ENCODE measurements at regions not wholly inside any gene's neighbourhood (a gene's known extent, or its start where the extent isn't known, plus 50 kb on each side); places are given as distances from the start of the nearest gene placed in this dataset.

DNA sequence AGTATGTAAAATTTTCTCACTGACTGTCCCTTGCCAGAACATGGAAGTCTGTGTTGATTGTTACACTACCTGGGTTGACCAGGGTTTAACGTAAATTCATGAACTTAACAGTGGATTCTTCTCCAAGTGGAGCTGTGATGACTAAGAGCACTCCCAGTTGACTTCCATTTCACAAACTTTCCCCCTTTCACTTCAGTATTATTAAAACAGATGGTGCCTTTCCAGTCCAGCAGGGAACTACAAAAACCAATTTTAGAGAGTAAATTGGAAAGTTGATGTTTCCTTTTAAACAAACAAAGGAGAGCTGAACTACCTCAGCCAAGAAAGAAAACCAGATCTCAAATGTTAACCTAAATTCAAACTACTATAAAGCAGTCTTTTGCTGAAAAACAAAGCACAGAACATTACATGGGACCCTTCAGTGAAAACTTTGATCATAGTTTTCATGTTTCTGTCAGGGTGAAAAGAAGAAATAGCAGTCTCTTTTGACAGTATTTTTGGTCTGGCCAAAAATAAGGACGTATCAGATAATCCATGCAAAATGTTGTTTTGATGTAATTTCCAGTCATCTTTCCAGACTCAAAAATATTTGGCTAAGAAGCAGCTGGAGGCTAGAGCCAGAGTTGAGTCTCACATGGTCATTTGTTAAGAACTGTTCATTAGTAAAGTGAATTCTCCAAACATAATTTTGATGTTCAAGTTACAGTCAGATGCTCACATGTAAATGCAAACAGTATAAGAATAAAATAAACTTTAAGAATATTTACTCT lies 479.9 kb upstream of the AKR1E2 start:
- no peak for DNase-seq (ENCODE audit: low read depth in 2 of 2)

DNA sequence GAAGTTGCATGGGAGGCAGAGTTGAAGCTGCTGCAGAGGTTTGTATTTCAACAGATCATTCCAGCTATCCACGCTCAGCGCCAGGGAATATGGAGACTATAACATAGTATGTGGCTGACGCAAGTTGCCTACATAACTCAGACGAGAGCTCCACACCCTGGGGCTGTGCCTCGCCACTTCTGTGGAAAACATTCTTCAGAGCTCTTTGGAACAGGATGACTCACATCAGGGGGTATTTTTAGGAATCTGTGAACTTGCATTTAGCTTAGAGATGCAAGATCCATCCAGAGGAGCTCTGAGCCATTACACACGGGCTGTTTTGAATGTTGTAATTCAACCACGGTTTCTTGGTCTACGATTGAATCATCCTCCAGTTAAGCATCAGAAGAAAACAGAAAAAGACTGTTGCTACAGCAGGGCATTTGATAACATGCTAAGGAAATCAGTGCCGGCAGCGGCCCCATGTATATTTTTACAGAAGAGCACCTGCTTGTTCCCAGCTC lies 481.5 kb upstream of the AKR1E2 start:
- DNase-seq (ENCODE audit: low read depth in 2 of 2) = peak; percentile 17 to 24

DNA sequence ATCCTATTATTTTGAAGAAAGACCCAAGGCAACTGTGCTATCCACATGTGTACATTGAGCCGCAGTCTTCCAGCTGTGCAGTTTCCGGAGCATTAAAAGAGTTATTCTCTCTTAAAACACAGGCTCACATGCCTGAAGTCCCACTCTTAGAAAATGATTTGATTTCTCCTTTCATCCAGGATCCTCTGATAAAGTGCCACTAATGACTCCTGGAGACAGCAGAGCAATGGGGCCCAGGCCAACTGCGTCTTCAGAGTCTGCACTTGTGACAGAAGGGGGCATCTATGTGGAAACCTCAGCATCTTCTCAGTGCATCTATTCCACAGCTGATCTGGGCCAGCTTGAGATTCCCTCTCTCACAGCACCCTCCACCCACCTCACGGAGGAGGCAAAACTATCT lies 482.1 kb upstream of the AKR1E2 start:
- DNase-seq (ENCODE audit: low read depth in 2 of 2) = no peak

DNA sequence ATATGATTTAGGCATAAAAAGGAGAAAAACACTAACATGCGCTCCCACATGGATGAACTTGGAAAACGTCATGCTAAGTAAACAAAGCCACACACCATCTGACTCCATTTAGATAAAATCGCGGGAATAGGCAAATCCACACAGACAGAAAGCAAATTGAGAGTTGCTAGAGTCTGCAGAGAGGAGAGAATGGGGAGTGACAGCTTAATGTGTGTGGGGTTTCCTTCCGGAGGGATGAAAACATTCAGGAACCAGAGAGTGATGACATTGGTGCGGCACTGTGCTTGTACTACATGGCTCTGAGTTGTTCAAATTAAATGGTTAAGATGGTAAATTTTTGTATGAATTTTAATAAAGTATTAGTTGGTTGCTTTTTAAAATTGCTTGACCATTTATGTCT lies 482.9 kb upstream of the AKR1E2 start:
- no peak for DNase-seq (ENCODE audit: low read depth in 2 of 2)

DNA sequence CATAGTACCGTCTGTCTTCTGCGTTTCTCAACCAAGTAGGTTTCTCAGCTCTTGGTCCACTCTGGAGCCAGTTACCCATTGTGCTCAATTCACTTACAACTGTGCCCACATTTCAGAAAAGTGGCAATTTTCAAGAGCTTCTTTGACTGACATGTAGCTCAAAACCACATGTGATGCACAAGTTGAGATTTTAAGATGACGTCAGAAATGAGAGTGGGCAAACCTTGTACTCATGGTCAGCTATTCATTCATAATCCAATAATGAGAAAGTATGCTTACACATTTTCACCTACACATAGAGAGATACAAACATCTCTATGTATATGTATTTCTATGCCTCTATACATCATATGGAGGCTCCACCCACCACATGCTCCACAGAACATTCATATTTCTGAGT lies 487.2 kb upstream of the AKR1E2 start:
- DNase-seq (ENCODE audit: low read depth in 2 of 2) = no peak

DNA sequence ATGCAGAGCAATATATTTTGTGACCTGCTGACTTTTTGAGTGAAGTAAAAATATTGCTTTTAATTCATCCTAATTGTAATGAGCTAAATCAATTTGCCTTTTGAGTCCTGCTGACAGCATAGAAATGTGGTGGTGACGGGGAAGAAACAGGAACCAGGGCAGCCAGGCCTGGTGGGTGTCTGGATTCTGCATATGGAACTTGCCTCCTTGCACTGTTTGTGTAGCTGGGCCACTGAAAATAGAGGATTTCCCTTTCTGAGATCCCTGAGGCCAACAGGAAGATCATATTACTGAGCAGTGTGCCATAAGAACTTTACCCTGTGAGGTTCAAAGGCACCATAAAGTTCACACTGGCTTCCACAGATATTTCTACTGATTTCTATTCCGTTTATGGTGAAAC lies 488.4 kb upstream of the AKR1E2 start:
- DNase-seq (ENCODE audit: low read depth in 2 of 2) = no peak

DNA sequence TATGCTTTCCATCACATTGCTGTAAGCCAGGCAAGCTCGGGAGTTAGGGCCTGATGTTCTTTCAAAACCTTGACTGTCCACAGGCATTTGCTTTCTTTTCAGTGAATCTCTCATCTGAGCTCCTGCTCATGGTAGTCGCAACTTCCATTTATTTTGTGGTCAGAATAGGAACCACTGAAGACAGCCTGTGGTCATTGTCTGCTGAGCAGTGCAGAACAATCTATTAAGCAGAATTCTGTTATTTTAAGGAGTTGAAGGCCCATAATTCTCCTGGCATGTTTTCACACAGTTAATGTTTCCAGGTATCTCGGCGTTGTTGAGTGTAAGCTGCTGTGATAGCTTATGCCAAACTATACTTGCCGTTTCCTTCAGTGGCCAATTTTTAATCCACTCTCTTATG lies 491.1 kb upstream of the AKR1E2 start:
- no peak for DNase-seq (ENCODE audit: low read depth in 2 of 2)

DNA sequence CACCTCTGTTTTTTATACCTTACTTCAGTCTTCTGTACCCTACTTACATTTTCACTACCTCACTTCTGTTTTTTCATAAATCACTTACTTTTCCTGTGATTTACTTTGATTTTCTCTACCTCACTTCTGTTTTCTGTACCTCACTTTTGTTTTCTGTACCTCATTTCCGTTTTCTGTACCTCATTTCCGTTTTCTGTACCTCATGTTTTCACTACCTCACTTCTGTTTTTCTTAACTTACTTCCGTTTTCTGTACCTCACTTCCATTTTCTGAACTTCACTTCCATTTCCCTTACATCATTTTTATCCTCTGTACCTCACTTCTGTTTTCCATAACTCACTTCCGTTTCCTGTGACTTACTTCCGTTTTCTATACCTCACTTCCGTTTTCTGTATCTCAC lies 492.0 kb upstream of the AKR1E2 start:
- DNase-seq (ENCODE audit: low read depth in 2 of 2) = no peak

DNA sequence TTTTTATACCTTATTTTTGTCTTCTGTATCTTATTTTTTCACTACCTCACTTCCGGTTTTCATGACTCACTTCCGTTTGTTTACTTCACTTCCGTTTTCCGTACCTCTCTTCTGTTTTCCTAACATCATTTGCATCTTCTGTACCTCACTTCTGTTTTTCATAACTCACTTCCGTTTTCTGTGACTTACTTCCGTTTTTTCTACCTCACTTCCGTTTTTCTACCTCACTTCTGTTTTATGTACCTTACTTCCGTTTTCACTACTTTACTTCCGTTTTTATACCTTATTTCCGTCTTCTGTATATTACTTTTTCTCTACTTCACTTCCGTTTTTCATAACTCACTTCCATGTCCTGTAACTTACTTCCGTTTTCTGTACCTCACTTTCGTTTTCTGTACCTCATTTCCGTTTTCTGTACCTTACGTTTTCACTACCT lies 492.5 kb upstream of the AKR1E2 start:
- no peak for DNase-seq (ENCODE audit: low read depth in 2 of 2)

DNA sequence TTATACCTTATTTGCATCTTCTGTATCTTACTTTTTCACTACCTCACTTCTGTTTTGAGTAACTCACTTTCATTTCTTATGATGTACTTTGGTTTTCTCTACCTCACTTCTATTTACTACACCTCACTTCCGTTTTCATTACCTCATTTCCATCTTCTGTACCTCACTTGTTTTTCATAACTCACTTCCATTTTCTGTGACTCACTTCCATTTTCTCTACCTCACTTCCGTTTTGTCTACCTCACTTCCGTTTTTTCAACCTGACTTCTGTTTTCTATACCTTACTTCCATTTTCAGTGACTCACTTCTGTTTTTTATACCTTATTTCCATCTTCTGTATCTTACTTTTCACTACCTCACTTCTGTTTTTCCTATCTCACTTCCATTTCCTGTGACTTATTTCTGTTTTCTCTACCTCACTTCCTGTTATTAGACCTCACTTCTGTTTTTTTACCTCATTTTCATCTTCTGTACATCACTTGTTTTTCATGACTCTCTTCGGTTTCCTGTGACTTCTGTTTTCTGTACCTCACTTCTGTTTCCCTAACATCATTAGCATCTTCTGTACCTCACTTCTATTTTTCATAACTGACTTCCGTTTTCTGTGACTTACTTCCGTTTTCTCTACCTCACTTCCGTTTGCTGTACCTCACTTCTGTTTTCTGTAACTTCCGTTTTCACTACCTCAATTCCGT lies 493.1 kb upstream of the AKR1E2 start:
- no peak for DNase-seq (ENCODE audit: low read depth in 2 of 2)

DNA sequence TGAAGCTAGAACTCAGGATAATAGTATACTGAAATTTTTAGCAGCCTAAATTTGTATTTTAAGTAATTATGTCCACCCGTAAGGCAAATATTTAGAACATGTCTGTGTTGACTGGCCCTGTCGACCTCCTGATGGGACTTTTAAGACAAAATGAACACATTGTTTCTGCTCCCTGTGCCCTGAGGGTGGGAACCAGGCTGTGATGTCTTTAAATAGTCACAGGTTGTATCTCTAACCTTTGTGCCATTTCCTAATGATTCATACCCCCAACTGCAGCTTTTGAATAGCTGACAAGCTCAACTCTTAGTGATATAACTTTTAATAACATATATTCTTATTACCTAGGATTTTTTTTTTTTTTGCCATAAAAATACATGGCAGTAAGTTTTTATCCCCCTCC lies 494.9 kb upstream of the AKR1E2 start:
- no peak for DNase-seq (ENCODE audit: low read depth in 2 of 2)

DNA sequence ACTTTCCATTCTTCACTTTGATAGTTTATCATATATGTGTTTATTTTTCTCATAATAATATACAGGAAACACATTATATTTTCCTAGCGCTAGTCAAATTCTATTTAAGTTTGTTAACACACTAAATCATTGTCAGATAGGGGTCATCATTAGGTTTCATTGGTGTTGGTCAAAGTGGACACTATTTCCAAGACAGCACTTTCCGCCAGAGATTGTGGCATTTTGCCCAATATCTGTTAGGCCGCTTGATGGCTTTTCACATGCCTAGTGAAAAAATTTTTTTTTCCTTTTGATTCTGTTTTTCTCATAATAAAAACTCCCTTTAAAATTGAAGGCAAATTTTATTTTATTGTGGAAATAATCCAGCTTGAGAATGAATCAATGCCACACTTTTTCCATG lies 495.4 kb upstream of the AKR1E2 start:
- no peak for DNase-seq (ENCODE audit: low read depth in 2 of 2)

DNA sequence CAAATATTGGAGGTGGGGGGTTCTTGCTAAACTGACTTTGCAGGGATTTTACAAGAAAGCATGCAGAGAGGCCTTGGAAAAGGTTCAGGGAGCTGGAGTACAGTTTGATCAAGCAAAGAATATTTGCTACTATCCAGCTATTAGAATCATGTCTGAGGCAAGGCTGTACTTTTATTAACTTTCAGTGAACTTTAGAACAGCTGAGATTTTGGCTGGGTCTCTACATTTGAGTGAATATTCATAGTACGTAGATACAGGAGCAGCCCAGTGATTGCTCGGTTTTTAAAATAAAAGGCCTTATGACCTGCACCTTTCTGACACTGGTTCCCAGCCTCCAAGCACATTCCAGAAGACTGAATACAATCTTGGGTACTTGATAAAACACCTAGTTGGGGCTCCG lies 496.8 kb upstream of the AKR1E2 start:
- DNase-seq (ENCODE audit: low read depth in 2 of 2) = no peak

DNA sequence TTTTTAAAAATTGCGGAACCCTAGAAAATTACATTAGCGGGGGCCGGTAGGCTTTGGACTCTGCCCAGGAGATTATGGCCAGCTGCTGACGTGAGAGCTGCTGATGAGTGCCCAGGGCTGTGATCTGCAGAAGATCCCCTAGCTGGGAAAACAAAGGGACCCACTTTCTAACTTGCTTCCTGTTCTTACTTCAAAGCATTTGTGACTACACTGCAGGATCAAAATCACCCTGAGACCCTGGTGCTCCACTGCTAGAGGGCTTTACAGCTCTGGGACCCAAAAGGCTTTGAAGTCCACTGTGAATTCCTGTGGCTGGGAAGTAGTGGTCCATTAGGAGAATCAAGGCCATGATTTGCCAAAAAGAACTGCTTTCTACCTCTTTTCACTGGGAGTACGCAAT lies 499.4 kb upstream of the AKR1E2 start:
- DNase-seq (ENCODE audit: low read depth in 2 of 2) = no peak

DNA sequence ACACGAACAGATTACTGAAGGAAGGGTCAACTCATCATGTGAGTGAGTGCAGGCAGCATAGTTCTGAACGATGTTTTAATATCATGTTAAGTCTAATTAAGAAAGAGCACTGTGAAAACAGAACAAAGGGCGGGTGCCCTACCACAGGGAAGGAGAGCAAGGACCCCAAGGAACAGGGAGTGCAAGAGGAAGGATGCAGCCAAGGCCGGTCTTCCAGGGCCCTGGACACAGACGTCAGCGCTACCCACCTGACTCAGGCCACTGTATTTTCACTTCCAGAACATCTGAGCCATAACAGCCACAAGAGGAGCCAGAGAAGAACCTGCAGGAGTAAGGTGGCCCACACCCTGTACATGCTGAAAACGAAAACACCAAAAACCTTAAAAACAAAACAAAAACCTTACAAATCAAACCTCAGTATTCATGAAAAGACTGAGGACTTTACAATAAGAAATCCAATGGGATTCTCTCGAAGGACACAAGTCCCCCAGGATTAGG lies 506.1 kb upstream of the AKR1E2 start:
- DNase-seq (ENCODE audit: low read depth in 2 of 2) = no peak

DNA sequence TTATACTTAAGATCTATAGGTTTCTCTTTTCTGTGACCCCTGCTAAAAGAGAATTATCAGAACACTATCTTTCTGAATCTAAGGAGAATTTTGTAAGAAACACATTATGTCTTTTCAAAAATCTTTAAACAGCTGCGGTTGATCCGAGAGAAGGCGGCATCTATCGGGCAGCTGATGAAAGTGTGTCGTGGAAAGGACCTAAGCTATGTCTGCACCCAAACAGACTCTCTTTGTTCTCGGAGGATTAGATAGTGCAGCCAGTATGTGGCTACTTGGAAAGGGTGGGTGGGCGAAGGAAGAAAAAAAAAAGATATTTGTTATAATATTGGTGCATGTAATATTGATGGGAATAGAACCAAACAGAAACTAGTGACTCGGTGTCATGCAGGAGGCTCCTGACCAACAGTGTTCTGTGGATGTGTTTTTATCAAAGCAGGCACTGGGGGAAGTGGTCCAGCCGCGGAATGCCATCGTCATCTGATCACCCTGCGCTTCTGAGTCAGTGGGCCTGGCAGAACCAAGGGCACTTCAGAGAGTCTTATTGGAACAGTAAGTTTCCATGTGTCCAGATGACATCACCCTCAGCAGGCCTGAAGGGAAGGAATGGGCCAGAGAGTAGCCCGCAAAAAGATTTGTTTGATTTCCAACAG lies 509.7 kb upstream of the AKR1E2 start:
- no peak for DNase-seq (ENCODE audit: low read depth in 2 of 2)

DNA sequence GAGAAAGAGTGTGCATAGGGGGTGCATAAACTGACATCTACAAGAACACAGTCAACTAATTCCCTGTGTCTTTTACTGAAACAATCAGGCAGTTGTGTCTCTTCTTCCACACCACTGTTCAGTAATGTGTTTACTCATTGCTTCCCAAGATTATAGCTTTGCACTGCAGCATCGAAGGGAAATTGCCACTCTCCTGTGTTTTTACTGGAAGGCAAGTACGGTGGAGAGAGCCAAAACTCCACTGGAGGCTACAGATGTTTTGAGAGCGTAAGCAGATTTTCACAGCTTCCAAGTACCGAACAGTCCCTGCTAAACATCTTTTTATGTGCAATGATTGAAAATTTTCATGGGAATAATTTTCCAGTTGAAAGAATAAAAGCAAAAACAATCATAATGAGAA lies 510.5 kb upstream of the AKR1E2 start:
- no peak for DNase-seq (ENCODE audit: low read depth in 2 of 2)

DNA sequence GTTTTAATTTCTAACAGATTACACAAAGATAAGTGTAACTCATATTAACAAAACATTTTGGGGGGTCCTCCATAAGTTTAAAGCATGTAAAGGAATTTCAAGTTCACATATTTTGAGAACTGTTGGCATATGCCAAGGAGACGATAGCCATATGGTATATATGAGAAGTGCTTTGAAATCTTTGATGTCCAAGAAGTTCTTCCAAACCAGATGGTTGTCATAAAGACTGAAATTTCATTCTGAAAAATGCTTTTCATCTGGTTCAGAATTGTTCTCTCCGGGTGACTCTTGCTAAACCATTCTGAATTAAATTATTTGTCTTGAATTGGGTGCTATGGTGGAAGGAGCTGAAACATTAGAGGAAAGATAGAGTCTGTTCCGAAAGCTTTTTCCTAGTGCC lies 513.0 kb upstream of the AKR1E2 start:
- DNase-seq (ENCODE audit: low read depth in 2 of 2) = no peak

DNA sequence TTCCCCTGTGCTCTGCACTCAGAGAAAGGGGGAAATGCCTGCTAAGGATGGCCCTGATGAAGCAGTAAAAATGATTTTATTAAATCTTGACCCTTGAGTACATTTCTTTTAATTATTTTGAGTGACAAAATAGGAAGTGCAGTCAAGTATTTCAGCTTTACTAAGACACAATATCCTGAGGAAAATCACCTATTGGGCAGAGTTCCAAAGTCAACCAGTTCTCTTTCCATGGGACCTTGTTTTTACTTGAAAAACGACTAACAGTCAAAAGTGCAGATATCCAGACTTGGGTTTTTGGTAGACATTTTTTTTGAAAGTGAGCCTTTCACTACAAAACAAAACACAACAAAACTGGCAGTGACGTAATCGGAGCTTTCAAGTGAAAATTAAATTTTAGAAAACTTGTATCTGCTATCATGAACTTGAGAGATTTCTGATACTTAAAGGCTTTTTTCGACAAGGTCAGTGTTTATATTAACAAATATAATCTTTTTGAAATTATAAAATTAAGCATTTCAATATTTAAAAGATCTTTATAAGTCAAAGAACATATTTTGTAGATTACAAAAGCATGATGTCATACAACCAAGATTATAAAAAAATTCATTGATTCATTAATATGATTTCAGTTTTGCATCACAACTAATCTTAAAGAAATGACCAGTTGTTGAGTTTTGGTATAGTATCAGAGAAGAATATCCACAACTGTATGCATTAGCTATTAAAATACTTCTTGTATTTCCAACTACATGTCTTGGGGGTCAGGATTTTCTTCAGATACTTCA lies 513.8 kb upstream of the AKR1E2 start:
- no peak for DNase-seq (ENCODE audit: low read depth in 2 of 2)

DNA sequence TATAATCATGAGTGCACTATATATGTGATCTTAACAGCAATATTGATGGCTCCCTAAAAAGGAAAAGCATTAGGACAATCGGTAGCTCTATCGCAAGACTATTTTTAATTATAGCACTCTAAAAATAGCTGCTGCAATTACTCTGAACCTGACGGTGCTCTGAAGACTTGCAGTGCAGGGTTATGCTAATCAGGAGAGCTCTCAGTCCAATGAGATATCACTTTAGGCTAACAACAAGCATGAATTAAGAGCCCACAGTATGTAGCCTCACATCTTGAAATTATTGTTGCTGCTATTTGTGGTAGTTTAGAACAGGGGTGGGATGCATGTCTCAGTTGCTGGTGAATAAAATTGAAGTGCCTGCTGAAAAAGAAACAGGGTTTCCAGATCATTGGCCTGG lies 515.8 kb upstream of the AKR1E2 start:
- no peak for DNase-seq (ENCODE audit: low read depth in 2 of 2)

DNA sequence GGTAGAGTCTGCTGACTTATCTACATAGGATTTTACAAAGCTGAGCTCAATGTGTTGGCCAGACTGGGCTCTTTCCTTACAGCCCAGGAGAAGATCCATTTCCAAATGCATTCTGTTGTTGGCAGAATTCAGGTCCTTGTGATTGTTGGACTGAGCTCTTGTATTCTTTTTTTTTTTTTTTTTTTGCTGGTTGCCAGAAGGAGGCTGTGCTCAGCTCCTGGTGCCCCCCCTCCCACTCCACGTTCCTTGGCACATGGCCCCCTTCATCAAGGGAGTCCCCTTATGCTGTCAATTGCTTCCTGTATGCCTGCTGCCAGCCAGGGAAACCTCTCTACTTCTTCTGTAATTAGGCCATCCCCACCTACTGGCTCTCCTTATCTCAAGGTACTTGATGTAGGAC lies 518.1 kb upstream of the AKR1E2 start:
- no peak for DNase-seq (ENCODE audit: low read depth in 2 of 2)

DNA sequence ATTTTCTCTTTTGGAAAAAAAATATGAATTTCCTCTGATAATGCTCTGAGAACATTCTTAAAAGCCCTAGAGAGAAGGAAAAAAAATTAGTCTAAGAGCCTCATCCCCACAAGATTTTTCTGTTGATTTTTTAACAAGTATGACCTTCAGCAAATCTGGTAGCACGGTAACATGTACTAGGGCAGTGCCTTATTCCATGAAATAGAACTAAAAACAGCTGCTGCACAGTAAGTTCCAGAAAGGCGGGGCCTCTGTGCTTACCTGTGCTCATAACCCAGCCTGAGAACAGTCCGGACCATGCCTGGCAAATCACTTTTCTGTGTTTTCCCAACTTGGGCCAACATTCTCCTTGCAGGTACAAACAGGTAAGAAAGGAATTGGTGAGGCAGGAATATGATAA lies 519.1 kb upstream of the AKR1E2 start:
- no peak for DNase-seq (ENCODE audit: low read depth in 2 of 2)

Measured in activated CD4-positive, alpha-beta T cell treated with anti-CD3 and anti-CD28 coated beads for 24 hours (primary cell).